ENCODE measurements at regions not wholly inside any gene's neighbourhood (a gene's known extent, or its start where the extent isn't known, plus 50 kb on each side); places are given as distances from the start of the nearest gene placed in this dataset.

DNA sequence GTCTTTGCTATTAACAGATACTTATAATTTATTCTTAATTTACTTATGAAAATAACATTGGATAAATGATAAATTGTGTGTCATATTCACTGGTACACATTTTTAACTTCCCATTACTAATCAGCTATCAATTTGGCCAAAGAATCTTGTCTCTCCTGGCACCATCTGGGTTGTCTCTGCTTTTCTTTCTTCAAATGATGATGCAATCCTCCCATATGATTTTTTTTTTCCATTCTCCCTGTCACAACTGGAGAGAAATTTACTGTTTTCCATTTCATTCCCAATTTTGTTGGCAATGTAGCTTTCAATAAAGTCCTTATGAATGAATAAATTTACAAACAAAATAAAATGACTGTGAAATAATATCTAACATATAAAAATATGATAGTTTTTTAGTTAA, 743.7 kb upstream of the EPHA6 start:
- no peaks in the 10 kb centered on the region for H3K27me3 ChIP-seq (ENCODE audit: control insufficient read depth, insufficient read depth, low read length)
- TF ChIP-seq, protein P1, sequence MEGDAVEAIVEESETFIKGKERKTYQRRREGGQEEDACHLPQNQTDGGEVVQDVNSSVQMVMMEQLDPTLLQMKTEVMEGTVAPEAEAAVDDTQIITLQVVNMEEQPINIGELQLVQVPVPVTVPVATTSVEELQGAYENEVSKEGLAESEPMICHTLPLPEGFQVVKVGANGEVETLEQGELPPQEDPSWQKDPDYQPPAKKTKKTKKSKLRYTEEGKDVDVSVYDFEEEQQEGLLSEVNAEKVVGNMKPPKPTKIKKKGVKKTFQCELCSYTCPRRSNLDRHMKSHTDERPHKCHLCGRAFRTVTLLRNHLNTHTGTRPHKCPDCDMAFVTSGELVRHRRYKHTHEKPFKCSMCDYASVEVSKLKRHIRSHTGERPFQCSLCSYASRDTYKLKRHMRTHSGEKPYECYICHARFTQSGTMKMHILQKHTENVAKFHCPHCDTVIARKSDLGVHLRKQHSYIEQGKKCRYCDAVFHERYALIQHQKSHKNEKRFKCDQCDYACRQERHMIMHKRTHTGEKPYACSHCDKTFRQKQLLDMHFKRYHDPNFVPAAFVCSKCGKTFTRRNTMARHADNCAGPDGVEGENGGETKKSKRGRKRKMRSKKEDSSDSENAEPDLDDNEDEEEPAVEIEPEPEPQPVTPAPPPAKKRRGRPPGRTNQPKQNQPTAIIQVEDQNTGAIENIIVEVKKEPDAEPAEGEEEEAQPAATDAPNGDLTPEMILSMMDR (IDR thresholded peaks at IDR 0.05) = no peak
- H3K9ac ChIP-seq = no peak overlapping the region
- no peak overlapping the region for H3K4me2 ChIP-seq (ENCODE audit: low read length)
- H3K79me2 ChIP-seq = no peaks in the 10 kb centered on the region
- no peak overlapping the region for H3K4me3 ChIP-seq (ENCODE audit: low read depth, low read length)
- H2AFZ ChIP-seq = no peak overlapping the region
- H3K4me1 ChIP-seq = no peaks in the 10 kb centered on the region
- no peaks in the 10 kb centered on the region for H3K36me3 ChIP-seq (ENCODE audit: control insufficient read depth, insufficient read depth, low read length)
- no peaks in the 10 kb centered on the region for H3K9me3 ChIP-seq (ENCODE audit: control insufficient read depth, low read length)
- H3K27ac ChIP-seq = no peak overlapping the region

DNA sequence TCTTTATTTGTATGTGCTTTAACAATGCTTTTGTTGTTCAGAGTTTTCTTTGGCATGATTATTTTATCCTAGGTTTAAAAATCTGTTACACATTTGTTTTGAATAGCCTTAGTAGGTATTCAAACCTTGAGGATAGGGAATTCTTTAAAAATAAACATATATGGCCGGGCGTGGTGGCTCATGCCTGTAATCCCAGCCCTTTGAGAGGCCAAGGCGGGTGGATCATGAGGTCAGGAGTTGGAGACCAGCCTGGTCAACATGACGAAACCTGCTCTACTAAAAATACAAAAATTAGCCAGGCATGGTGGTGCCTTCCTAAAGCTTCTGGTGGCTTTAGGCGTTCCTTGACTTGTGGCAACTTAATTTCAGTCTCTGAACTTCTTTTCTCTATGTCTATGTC, 743.3 kb upstream of the EPHA6 start:
- Histone ChIP-seq H3K4me2 (ENCODE audit: low read length) (no peak overlapping the region), H3K79me2 (no peaks in the 10 kb centered on the region), H2AFZ (no peak overlapping the region), H3K9ac (no peak overlapping the region), H3K27me3 (ENCODE audit: control insufficient read depth, insufficient read depth, low read length) (no peaks in the 10 kb centered on the region), H3K4me1 (no peaks in the 10 kb centered on the region), H3K27ac (no peak overlapping the region), H3K4me3 (ENCODE audit: low read depth, low read length) (no peak overlapping the region), H3K36me3 (ENCODE audit: control insufficient read depth, insufficient read depth, low read length) (no peaks in the 10 kb centered on the region), H3K9me3 (ENCODE audit: control insufficient read depth, low read length) (no peaks in the 10 kb centered on the region)
- TF ChIP-seq, protein P1 (IDR thresholded peaks at IDR 0.05) = no peak

DNA sequence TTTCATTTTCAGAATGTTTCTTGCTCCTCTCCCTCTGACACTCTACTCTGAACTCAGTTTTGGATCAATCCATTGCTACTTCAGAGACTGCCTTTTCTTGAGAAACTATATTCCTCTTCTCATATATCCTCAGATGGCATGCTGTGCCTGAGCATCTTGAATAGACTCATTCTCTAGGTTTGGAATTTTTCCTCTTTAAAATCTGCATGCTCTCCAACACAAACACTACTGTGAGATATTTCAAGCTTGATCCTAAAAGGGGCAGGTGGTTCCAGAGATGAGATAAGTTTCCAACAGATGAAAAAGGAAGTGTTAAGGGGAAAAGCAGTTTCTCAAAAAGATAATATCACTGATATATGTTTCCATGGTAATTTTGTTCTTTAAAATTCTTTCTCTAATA, 742.2 kb upstream of the EPHA6 start:
- H3K27me3 ChIP-seq (ENCODE audit: control insufficient read depth, insufficient read depth, low read length) = no peaks in the 10 kb centered on the region
- no peak overlapping the region for H3K9ac ChIP-seq
- TF ChIP-seq, protein P1 (IDR thresholded peaks at IDR 0.05) = no peak
- H3K4me1 ChIP-seq = no peaks in the 10 kb centered on the region
- no peaks in the 10 kb centered on the region for H3K9me3 ChIP-seq (ENCODE audit: control insufficient read depth, low read length)
- H3K4me2 ChIP-seq (ENCODE audit: low read length) = no peak overlapping the region
- no peaks in the 10 kb centered on the region for H3K36me3 ChIP-seq (ENCODE audit: control insufficient read depth, insufficient read depth, low read length)
- H3K27ac ChIP-seq = no peak overlapping the region
- no peak overlapping the region for H3K4me3 ChIP-seq (ENCODE audit: low read depth, low read length)
- H3K79me2 ChIP-seq = no peaks in the 10 kb centered on the region
- H2AFZ ChIP-seq = no peak overlapping the region

DNA sequence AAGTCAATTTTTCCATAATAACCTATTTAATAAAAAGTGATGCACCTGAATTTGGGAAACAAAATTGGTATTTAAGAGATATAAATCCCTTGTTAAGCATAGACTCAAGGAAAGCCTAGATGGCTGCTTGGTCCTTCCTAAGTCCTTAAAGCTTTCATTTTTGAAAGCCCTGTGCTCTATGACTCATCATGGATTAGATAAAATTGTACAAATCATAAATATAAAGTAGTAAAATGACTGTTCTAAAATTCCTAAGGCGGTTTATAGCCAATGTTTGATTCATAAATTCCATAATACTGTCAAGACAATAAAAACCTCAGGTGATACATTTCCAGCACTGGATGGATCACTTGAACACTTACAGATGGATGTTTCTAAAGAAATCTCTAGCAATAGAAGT, 730.8 kb upstream of the EPHA6 start:
- H3K79me2 ChIP-seq = no peaks in the 10 kb centered on the region
- no peaks in the 10 kb centered on the region for H3K9me3 ChIP-seq (ENCODE audit: control insufficient read depth, low read length)
- H3K9ac ChIP-seq = no peak overlapping the region
- H3K27ac ChIP-seq = no peak overlapping the region
- no peaks in the 10 kb centered on the region for H3K27me3 ChIP-seq (ENCODE audit: control insufficient read depth, insufficient read depth, low read length)
- no peaks in the 10 kb centered on the region for H3K36me3 ChIP-seq (ENCODE audit: control insufficient read depth, insufficient read depth, low read length)
- H3K4me1 ChIP-seq = no peaks in the 10 kb centered on the region
- H3K4me2 ChIP-seq (ENCODE audit: low read length) = no peak overlapping the region
- no peak overlapping the region for H3K4me3 ChIP-seq (ENCODE audit: low read depth, low read length)
- H2AFZ ChIP-seq = no peak overlapping the region
- TF ChIP-seq, protein P1 (IDR thresholded peaks at IDR 0.05) = no peak

DNA sequence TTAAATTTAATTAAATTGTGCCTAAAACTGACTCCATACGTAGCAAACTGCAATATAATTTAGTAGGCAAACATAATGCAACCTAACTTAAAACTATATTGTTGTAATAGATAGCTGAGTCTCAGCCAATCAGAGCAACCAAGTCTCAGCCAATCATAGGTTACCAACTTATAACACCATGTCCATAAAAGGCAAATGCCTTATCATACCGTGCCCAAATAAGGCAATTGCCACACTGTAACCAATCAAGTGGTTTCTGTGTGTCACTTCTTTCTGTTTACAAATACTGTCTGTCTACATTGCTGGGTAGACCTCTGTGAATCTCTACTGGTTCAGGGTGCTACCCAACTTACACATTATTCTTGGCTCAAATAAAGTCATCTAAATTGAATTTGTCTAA, 728.4 kb upstream of the EPHA6 start:
- Histone ChIP-seq H3K79me2 (no peaks in the 10 kb centered on the region), H3K4me1 (no peaks in the 10 kb centered on the region), H3K4me3 (ENCODE audit: low read depth, low read length) (no peak overlapping the region), H3K27me3 (ENCODE audit: control insufficient read depth, insufficient read depth, low read length) (no peaks in the 10 kb centered on the region), H3K4me2 (ENCODE audit: low read length) (no peak overlapping the region), H2AFZ (no peak overlapping the region), H3K27ac (no peak overlapping the region), H3K9me3 (ENCODE audit: control insufficient read depth, low read length) (no peaks in the 10 kb centered on the region), H3K9ac (no peak overlapping the region), H3K36me3 (ENCODE audit: control insufficient read depth, insufficient read depth, low read length) (no peaks in the 10 kb centered on the region)
- TF ChIP-seq, protein P1 (IDR thresholded peaks at IDR 0.05) = no peak

All from parathyroid adenoma (tissue), 2 donors.